Lung microvascular endothelial cell (primary cell): ENCODE measurements at regions not wholly inside any gene's neighbourhood (a gene's known extent, or its start where the extent isn't known, plus 50 kb on each side); places are given as distances from the start of the nearest gene placed in this dataset.
A peak's percentile ranks its signal among the peaks of the same experiment; 100 is the strongest.
"Not testable (repeated sequence)": the region's sequence is repeated elsewhere in the genome, so short reads cannot be mapped to it uniquely, and the experiment has no call there.

Experiments
- DNase-seq, 2 donors: peaks; one replicate each; pipeline versions ENCODE4 v3.0.0 to v3.0.0-alpha.2; 2010; ENCODE audit warnings: low read depth in 2 of 2

DNA sequence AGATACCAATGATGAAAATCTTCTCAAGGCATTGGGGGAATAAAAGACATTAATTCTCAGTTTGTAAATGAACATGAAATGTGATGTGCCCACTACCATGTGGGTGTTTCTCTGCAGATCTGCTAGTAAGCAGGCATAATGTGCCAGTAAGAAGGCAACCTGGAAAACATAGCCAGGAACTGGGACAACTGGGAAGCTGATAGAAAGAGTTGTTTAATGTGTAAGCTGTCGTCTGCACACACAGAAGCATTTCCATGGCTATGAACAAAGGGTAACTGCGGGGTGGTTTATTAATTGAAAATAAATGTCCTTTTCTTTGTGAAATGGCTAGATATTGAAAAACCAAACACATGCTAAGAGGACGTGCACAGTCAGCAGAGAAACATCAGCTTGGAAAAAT, 52.0 kb downstream of the ZC3H11B start:
- DNase-seq: no peak

DNA sequence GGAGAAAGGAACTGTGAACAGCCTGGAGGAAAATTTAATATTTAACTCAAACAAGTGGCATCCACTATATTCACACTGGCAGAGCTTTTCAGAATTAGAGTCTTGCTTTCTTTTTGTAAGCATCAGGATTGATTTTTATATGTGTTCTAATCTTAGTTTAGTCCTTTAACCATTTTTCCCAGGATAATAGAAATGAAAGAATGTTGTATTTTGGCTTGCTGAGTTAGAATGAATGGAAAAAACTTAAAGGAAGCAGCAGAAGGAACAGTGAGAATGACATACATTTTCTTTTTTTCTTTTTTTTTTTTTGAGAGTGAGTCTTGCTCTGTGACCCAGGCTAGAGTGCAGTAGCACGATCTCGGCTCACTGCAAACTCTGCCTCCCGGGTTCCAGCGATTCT, 53.0 kb downstream of the ZC3H11B start:
- DNase-seq: no peak

DNA sequence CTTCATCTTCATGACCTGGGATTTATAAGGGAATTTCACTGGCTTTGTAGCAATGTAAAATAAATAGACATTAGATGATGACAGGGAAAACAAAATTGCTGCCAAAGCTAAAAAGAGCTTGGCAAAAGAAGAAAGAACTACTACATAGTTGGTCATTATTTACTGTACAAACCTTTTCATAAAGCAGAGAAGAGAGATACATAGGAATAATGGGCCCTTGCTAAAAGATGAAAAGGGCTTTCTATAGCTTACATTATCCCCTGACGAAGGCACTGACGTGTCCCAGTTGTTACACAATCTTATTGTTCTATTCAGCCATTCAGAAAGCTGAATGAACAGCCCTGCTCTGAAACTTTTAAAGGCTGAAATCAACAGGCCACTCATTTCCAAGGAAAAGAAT, 57.1 kb downstream of the ZC3H11B start:
- peak; percentile 11 to 15 for DNase-seq

DNA sequence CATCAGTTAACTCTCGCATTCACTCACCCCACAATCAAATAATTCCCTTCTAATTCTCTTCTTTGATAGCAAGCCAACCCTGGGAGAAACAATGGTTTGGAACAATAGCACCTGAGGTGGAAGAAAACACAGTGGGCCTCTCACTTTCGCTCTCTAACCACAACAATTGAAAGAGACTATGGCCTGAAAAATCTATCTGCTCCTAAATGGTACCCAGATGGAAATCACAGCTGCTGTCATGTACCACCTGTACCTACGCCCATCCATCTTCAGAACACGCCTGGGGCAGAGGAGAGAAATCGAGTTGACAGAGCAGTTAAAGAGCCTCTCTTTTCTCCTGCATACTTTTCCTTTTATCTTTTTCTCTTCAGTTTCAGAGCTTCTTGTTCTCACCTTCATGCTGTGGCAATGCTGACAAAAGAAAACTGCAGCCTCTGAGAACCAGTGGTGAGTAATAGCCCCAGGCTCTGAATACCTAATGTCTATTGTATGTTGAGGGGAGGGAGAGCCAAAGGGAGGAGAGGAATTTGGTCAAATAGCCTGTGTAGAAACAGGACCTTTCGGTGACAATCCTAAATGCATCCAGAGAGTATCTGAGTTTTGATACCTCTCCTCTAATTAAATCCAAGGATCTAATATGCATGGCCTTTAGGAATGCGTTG, 57.7 kb downstream of the ZC3H11B start:
- DNase-seq: no peak

DNA sequence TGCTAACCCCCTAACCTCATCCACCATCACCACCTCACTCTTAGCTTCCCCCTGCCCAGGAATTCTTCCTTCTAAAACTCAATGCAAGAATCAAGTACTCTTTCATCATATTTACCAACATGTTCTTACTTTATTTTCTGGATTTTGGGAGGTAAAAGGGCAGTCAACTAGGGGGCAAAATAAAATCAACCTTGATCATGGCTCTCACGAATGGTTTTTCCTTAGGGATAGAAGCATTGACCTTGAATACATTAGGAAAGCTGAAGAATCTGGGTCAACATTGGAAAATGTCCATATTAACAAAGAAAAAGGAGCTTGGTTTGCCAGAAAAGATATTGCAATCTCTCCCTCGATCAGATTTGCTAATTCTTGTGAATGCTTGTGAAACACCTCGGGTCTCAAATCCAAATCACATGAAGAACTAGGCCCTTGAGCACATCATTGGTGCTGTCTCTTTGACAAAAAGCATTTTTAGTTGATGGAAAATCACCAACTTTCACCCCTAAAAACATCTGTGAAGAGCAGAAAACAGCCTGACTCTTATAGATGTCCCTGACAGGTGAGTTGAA, 58.9 kb downstream of the ZC3H11B start:
- no peak for DNase-seq

DNA sequence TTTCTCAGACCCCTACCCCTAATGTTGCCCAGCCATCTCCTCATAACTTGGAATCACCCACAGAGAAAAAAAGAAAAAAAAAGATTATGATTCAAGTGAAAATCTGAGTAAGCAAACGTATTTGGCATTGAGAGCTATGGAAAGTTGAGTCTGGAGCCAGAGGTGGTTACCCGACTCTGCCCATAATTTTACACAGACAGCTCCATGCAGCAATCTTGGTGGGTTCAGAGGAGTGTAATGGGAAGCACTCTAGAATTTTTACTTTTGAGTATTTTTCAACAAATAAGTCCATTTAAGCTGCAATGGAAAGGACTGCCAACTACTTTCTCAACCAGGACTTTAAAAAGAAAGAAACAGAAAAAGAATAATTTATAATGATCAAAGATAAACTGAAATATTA, 62.7 kb downstream of the ZC3H11B start:
- no peak for DNase-seq

DNA sequence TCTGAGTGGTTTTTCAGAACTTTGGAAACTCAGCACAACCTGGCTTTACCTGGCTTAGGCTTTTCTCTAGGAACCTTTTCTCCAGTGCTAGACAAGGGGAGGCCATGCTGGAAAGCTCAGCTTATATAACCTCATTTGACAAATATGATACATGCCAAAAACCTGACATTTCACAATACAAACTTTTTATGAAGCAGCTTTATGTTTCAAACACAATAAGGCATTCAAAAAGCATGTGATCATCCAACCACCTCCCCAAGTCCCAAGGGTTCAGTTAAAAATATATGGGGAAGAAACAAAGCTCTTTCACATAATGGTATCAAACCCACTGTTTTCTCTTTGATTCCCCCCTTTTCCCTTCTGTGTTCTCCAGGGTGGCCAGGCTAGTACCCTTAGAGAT, 63.7 kb downstream of the ZC3H11B start:
- no peak for DNase-seq

DNA sequence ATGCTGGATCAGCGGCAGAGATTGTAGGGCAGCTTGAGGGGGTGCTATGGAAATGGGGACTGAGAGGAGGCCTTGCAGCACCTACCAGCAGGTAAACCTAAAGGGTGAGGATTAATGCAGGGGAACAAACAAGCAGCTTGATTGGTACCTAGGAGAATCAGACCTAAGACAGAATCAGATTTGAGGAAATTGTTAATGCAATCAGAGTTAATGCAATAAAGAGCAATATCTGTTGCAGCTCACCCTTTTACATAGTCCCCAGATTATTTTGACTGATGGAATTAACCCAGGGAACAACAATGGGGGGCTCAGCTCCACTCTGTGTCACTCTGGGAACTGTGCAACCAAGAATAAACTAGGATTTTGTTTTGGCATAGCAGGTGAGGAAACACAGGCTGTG, 64.5 kb downstream of the ZC3H11B start:
- no peak for DNase-seq

DNA sequence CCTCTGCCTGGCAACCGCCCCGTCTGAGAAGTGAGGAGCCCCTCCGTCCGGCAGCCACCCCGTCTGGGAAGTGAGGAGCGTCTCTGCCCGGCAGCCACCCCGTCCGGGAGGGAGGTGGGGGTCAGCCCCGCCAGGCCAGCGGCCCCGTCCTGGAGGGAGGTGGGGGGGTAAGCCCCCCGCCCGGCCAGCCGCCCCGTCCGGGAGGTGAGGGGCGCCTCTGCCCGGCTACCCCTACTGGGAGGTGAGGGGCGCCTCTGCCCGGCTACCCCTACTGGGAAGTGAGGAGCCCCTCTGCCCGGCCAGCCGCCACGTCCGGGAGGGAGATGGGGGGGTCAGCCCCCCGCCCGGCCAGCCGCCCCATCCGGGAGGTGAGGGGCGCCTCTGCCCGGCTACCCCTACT, 67.1 kb downstream of the ZC3H11B start:
- DNase-seq: not testable (repeated sequence)

DNA sequence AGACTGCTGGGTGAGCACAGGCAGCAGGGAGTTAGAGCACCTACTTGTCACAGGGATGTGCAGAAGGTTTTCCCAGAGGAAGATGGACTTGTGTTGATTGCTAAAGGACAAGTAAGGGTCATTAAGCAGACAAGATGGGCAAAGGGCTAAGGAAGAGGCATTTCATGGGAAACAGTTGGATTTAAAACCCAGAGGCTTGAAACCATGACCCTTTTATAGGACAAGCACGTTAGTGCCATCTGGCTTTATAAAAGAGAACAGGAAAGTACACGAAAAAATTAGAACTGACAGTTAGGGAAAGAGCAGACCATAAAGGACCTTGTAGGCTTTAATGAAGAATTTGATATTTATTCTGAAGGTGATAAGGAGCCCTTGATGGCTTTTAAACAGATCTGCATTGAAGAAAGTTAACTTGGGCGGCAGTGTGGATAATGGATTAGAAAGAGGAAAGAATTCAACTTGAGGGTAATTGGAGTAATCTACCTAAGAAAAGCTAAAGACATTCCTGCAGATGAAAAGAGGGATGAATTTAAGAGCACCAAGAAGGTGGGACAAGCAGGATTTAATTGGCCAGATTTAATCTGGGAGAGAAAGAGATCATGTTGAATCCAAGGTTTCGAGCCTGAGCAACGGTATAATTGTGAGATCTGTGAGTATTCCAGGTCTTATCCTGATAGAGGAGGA, 68.6 kb downstream of the ZC3H11B start:
- no peak for DNase-seq

DNA sequence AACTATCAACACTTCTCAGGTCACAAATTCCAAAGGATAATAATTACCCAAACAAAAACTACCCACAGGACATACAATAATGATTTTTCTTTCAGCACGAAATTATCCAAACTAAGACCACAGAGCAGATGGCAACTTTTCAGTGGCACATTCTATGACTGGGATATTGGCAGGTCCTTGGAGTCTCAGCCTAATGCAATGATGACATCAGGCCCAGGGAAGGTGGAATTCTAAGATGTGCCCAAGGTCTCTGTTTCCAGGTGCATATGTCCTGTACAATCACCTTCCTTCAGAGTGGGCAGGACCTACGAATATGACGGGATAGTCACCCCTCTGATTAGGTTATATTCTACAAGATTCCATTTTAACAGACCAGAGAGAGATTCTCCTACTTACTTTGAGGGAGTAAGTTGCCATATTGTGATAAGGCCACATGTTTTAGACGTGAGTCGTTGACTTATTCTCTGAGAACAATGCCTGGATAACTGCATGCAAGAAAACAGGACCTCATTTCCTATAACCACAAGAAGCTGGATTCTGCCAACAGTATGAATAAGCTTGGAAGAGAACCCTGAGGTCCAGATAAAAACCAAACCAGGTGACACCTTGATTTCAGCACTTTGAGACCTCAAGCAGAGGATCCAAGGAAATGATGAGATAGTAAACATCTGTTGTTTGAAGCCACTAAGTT, 69.9 kb downstream of the ZC3H11B start:
- peak in 1 of 2 donors; percentile 43 for DNase-seq

DNA sequence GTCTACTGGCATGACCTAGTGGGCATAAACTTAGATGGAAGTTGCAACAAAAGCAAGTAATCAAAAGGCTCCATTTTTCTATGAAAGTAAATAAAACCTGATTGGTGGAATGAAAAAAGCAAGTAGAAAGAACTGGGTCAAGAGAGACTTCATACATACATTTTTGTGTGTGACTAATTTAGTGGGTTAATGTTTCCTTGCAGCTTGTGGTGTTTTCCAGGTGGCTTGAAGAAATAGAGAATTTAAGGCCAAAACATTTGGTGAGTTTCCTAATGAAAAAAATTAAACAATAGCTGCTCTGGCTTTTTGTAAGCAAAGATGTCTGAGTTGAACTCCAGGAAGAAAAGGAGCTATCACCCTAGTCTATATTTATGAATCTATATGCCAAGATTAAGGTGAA, 71.0 kb downstream of the ZC3H11B start:
- no peak for DNase-seq

DNA sequence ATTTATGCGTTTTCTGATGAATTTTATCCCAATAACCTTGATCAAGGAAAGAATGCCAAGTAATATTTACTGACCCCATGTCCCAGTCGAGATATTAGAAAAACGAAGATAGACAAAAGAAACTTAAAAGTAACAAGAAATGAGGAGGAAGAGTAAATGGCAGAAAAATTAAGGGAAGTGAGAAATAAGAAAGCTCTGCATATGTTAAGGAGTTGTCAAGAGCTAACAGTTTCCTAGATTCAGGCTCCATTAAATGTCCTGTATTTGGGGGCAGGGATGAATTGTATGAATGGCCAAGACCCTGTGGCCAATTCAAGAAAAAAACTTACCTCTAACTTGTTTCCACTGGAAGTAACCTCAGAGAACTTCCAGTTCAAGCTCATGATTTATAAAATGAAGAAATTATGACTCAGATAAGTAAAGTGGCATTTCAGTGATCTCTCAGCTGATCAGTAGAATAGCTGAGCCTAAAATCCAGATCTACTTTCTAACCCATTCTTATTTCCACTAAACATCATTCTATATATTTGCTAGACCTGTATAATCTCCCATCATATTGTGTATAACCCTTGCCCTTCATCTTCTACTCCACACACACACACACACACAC, 73.2 kb downstream of the ZC3H11B start:
- DNase-seq: no peak

DNA sequence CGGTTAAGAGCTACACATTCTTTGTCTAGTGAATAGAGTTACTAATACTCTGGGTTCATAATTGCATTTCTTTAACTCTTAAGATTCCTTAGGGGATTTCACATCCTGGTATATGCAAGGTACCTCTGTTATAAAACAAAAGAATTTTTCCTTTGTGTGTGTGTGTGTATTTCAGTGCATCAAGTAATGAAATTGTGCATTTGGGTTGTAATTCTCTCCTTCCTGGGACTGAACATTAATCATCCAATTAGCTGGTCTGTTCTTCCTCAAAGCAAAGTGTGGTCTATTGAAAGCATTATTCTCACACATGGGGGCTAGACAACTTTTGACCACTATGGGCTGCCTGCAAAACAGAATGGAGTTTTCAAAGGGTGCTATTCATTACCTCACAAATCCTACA, 74.0 kb downstream of the ZC3H11B start:
- DNase-seq: no peak

DNA sequence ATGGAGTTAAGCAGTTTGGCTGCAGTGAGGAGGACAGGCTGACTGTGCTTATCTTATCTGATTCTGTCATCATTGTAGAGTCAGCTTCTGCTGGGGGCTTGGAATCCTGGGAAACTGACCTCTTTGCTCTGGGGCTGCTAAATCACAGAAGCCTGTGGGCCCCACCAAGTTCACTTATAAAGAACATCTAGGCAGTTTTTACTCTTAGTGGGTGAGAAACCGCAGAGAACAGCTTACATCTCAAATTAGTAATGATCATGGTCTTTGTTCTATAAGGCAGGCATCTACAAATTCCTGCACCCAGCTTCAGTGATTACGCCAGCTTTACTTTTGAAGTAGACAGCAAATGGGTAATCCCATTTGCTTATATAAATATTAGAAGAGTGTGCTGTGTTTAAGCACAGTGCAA, 75.7 kb downstream of the ZC3H11B start:
- DNase-seq: no peak

DNA sequence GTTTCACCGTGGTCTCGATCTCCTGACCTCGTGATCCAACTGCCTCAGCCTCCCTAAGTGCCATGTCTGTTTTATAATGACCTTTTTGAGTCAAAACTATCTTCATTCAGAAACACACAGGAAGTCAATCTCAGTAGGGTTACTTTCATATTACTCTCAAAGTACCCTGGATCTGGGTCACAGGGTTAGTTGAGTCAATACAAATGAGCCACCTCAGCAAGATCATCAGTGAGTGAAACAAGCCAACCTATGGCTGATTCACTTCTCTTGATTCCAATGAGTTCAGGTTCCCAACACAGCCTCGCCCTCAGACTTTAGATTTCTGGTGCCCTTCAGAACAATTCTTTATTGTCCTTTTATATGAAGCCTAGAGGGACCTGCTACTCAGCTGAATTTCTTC, 76.9 kb downstream of the ZC3H11B start:
- DNase-seq: no peak

DNA sequence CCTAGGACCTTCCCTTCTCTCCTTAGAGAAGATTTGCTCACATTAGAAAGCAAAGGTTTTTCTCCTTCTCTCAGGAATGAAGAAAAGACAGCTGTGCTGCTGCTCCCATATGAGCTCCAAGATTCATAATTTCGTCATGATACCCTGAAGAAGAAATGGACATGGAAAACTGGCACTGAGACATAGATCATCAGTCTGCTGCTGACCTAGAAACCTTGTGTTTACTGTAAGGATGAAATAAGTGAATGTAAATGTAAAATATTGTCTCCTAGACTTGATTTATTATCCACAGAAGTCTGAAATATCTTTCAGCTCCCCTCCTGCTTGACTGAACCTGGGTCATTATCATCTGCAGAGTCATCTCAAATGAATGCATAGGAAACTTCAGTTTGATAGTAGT, 77.9 kb downstream of the ZC3H11B start:
- DNase-seq: no peak

DNA sequence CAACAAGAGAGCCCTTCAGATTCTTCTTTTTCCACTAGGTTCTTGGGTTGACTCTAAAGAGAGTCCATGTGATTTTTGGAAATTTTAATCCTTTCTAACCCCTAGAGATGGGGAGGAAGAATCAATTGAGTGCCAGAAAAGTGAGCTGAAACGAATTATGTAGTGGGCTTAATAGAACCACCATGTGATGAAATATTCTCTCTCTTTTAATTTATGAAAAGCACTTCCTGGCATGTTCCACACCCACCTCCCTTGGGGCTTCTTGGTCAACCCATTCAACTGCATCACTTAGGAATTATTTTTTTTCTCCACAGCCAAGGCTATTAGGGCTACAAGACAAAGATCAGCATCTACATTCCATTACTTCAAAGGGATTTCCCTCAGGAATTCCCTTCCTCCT, 79.6 kb downstream of the ZC3H11B start:
- DNase-seq: no peak

DNA sequence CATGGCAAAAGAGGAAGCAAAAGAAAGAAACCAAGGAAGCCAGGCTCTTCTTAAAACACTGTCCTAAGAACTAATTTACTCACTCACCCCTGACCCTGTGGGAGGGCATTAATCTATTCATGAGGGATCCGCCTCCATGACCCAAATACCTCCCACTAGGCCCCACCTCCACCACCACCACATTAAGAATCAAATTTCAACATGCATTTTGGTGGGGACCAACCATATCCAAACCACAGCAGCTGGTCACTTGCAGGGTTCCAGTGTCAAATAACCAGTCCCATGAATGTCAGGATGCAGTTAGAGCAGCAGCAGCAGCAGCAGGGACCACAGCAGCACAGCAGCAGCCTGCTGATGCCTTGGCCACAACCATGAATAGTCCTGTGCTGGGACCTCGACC, 83.8 kb downstream of the ZC3H11B start:
- no peak for DNase-seq

DNA sequence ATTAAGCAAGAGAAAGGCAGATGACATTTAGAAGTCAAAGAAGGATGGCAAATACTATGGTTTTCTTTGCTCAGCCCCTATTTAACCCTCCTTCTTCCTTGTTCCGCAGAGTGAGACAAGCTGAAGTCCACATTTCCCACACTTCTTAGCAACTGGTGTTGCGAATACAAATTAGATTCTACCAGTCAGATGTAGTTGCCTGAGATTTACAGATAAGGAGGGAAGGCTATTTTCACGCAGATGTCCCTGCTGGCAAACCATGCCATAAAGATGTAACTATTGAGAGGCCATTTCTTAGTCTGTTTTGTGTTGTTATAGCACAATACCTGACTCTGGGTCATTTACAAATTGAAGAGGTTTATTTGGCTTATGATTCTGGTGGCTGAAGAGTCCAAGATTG, 84.3 kb downstream of the ZC3H11B start:
- no peak for DNase-seq

DNA sequence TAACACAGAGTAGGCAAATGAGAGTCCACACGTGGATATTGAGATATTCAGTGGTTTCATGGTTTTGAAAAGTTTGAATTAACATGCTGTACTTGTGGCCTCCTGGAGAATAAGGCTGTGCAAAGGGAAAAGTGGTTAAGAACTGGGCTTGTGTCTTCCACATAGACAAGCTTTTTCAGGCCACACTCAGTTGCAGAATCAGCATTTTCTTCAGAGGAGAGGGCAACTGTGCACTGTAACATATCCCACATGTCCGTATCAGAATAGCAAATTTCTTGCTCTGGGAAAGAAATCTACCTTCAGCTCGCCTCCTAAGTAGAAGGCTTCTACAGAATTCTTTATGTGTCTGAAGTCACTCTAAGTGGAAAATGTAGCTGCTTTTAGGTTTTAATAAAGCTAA, 84.9 kb downstream of the ZC3H11B start:
- DNase-seq: no peak

DNA sequence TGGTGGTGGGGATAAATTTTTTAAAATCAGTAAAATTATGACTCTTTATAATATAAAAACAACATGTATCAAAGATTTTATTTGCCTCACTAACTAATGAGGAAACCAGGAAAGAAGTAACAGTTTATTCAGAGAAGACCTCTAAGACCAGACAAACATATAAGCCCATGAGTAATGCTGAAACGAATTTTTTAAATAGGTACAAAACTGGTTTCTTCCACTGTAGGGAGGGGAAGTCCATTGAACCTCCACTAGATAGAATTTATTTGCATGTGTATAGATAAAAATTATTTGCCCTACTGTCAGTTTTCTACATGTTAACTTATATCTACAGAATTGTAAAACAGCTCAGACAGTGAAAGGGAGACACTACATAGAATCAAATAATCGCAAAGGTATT, 86.8 kb downstream of the ZC3H11B start:
- no peak for DNase-seq
